ENCODE measurements at regions not wholly inside any gene's neighbourhood (a gene's known extent, or its start where the extent isn't known, plus 50 kb on each side); places are given as distances from the start of the nearest gene placed in this dataset.

GRCh38 chr3:154792828-154793227 is 287.3 kb upstream of the MME start:
- no peak overlapping the region for H3K27ac Mint-ChIP-seq
- H3K9me3 ChIP-seq (ENCODE audit: low read depth) = no peaks in the 10 kb centered on the region
- DNase-seq (ENCODE audit: low spot score) = no peak
- H3F3A ChIP-seq (ENCODE audit: low read depth) = no peaks in the 10 kb centered on the region
- no peak overlapping the region for H3K4me3 ChIP-seq
- H3K4me1 ChIP-seq = no peaks in the 10 kb centered on the region
- H3K4me2 ChIP-seq = no peak overlapping the region
- H4K20me1 ChIP-seq (ENCODE audit: low read depth) = no peaks in the 10 kb centered on the region
- H3K4me3 Mint-ChIP-seq = no peak overlapping the region
- H3K4me1 Mint-ChIP-seq = no peaks in the 10 kb centered on the region
- H3K9me3 Mint-ChIP-seq = no peaks in the 10 kb centered on the region
- no peak overlapping the region for H3K27ac ChIP-seq
- no peaks in the 10 kb centered on the region for H3K36me3 ChIP-seq
- H3K27me3 ChIP-seq = no peaks in the 10 kb centered on the region
- no peak overlapping the region for H2AFZ ChIP-seq (replicated peaks)
- H3K79me2 ChIP-seq (ENCODE audit: low read depth) = no peaks in the 10 kb centered on the region
- H3K9ac ChIP-seq = no peak overlapping the region
- H3K36me3 Mint-ChIP-seq = no peaks in the 10 kb centered on the region
- TF ChIP-seq CTCF (IDR thresholded peaks at IDR 0.05) = no peak
- TF ChIP-seq EZH2 (IDR thresholded peaks at IDR 0.05) = no peak
- TF ChIP-seq EZH2phosphoT487 (IDR thresholded peaks at IDR 0.05) = no peak
- no peaks in the 10 kb centered on the region for H3K27me3 Mint-ChIP-seq (ENCODE audit: insufficient read depth, low read depth)

GRCh38 chr3:154791611-154792010 is 288.5 kb upstream of the MME start:
- Mint-ChIP-seq H3K9me3 (no peaks in the 10 kb centered on the region), H3K4me1 (no peaks in the 10 kb centered on the region), H3K27me3 (ENCODE audit: insufficient read depth, low read depth) (no peaks in the 10 kb centered on the region), H3K4me3 (no peak overlapping the region), H3K36me3 (no peaks in the 10 kb centered on the region), H3K27ac (no peak overlapping the region)
- Histone ChIP-seq H3K4me1 (no peaks in the 10 kb centered on the region), H3K9me3 (ENCODE audit: low read depth) (no peaks in the 10 kb centered on the region), H3K36me3 (no peaks in the 10 kb centered on the region), H3K27me3 (no peaks in the 10 kb centered on the region), H3K27ac (no peak overlapping the region), H3K79me2 (ENCODE audit: low read depth) (no peaks in the 10 kb centered on the region), H3K4me2 (no peak overlapping the region), H3F3A (ENCODE audit: low read depth) (no peaks in the 10 kb centered on the region), H3K4me3 (no peak overlapping the region), H2AFZ (replicated peaks) (no peak overlapping the region), H3K9ac (no peak overlapping the region), H4K20me1 (ENCODE audit: low read depth) (no peaks in the 10 kb centered on the region)
- DNase-seq (ENCODE audit: low spot score) = no peak
- TF ChIP-seq EZH2phosphoT487 (IDR thresholded peaks at IDR 0.05) = no peak
- no peak for TF ChIP-seq EZH2 (IDR thresholded peaks at IDR 0.05)
- TF ChIP-seq CTCF (IDR thresholded peaks at IDR 0.05) = no peak

- Mint-ChIP-seq H3K36me3 (no peaks in the 10 kb centered on the region), H3K27me3 (ENCODE audit: insufficient read depth, low read depth) (no peaks in the 10 kb centered on the region), H3K4me1 (no peaks in the 10 kb centered on the region), H3K9me3 (no peaks in the 10 kb centered on the region), H3K4me3 (no peak overlapping the region), H3K27ac (no peak overlapping the region)
- no peak overlapping the region for H3K27ac ChIP-seq
- H3K9ac ChIP-seq = no peak overlapping the region
- no peaks in the 10 kb centered on the region for H3K9me3 ChIP-seq (ENCODE audit: low read depth)
- no peaks in the 10 kb centered on the region for H3F3A ChIP-seq (ENCODE audit: low read depth)
- H4K20me1 ChIP-seq (ENCODE audit: low read depth) = no peaks in the 10 kb centered on the region
- H3K36me3 ChIP-seq = no peaks in the 10 kb centered on the region
- TF ChIP-seq EZH2 (IDR thresholded peaks at IDR 0.05) (no peak), CTCF (IDR thresholded peaks at IDR 0.05) (no peak), EZH2phosphoT487 (IDR thresholded peaks at IDR 0.05) (no peak)
- no peak overlapping the region for H3K4me2 ChIP-seq
- no peaks in the 10 kb centered on the region for H3K4me1 ChIP-seq
- H2AFZ ChIP-seq (replicated peaks) = no peak overlapping the region
- H3K4me3 ChIP-seq = no peak overlapping the region
- DNase-seq (ENCODE audit: low spot score) = no peak
- H3K27me3 ChIP-seq = no peaks in the 10 kb centered on the region
- no peaks in the 10 kb centered on the region for H3K79me2 ChIP-seq (ENCODE audit: low read depth)
Measured at GRCh38 chr3:154786724-154787123, 293.4 kb upstream of the MME start.

- Histone ChIP-seq H3K79me2 (ENCODE audit: low read depth) (no peaks in the 10 kb centered on the region), H3K27me3 (no peaks in the 10 kb centered on the region), H2AFZ (replicated peaks) (no peak overlapping the region), H3K9ac (no peak overlapping the region), H3K36me3 (no peaks in the 10 kb centered on the region), H3K4me1 (no peaks in the 10 kb centered on the region), H3K27ac (no peak overlapping the region), H3K4me2 (no peak overlapping the region), H3F3A (ENCODE audit: low read depth) (no peaks in the 10 kb centered on the region), H3K4me3 (no peak overlapping the region), H4K20me1 (ENCODE audit: low read depth) (no peaks in the 10 kb centered on the region), H3K9me3 (ENCODE audit: low read depth) (no peaks in the 10 kb centered on the region)
- Mint-ChIP-seq H3K4me3 (no peak overlapping the region), H3K27ac (no peak overlapping the region), H3K27me3 (ENCODE audit: insufficient read depth, low read depth) (no peaks in the 10 kb centered on the region), H3K9me3 (no peaks in the 10 kb centered on the region), H3K4me1 (no peaks in the 10 kb centered on the region), H3K36me3 (no peaks in the 10 kb centered on the region)
- DNase-seq (ENCODE audit: low spot score) = no peak
- no peak for TF ChIP-seq EZH2 (IDR thresholded peaks at IDR 0.05)
- TF ChIP-seq CTCF (IDR thresholded peaks at IDR 0.05) = no peak
Measured at GRCh38 chr3:154783521-154783931, 296.6 kb upstream of the MME start.

All from neural progenitor cell (in vitro differentiated cells).